ENCODE measurements at regions not wholly inside any gene's neighbourhood (a gene's known extent, or its start where the extent isn't known, plus 50 kb on each side); places are given as distances from the start of the nearest gene placed in this dataset.

- no peak for TF ChIP-seq CTCF (IDR thresholded peaks at IDR 0.05)
- no peak for TF ChIP-seq POLR2AphosphoS5 (IDR thresholded peaks at IDR 0.05)
- TF ChIP-seq POLR2A (IDR thresholded peaks at IDR 0.05): no peak
- TF ChIP-seq EP300 (IDR thresholded peaks at IDR 0.05; ENCODE audit: low read depth): no peak
Measured at GRCh38 chr3:84136425-84136824, 822.4 kb upstream of the CADM2 start.

Measured in transverse colon (tissue), 4 donors.